ENCODE measurements at regions not wholly inside any gene's neighbourhood (a gene's known extent, or its start where the extent isn't known, plus 50 kb on each side); places are given as distances from the start of the nearest gene placed in this dataset.

DNA sequence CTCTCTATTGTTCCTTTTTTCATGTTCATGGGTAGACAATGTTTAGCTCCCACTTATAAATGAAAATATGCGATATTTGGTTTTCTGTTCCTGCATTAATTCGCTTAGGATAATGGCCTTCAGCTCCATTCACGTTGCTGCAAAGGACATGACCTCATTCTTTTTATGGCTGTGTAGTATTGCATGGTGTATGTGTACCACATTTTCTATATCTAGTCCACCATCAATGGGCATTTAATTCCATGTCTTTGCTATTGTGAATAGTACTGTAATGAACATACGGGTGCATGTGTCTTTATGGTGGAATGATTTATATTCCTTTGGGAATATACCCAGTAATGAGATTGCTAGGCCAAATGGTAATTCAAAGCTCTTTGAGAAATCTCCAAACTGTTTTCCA lies 392.0 kb downstream of the EFNA5 start:
- intact Hi-C loops (cut with micrococcal nuclease) = no loop called here
- Histone ChIP-seq H3K27ac (replicated peaks) (no peak overlapping the region), H3K4me3 (no peak overlapping the region), H3K4me1 (no peaks in the 10 kb centered on the region), H3K9me3 (replicated peaks) (no peaks in the 10 kb centered on the region), H3K27me3 (ENCODE audit: low read depth) (no peaks in the 10 kb centered on the region), H3K36me3 (no peaks in the 10 kb centered on the region)
- no peak for DNase-seq
- TF ChIP-seq, protein P1, sequence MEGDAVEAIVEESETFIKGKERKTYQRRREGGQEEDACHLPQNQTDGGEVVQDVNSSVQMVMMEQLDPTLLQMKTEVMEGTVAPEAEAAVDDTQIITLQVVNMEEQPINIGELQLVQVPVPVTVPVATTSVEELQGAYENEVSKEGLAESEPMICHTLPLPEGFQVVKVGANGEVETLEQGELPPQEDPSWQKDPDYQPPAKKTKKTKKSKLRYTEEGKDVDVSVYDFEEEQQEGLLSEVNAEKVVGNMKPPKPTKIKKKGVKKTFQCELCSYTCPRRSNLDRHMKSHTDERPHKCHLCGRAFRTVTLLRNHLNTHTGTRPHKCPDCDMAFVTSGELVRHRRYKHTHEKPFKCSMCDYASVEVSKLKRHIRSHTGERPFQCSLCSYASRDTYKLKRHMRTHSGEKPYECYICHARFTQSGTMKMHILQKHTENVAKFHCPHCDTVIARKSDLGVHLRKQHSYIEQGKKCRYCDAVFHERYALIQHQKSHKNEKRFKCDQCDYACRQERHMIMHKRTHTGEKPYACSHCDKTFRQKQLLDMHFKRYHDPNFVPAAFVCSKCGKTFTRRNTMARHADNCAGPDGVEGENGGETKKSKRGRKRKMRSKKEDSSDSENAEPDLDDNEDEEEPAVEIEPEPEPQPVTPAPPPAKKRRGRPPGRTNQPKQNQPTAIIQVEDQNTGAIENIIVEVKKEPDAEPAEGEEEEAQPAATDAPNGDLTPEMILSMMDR (IDR thresholded peaks at IDR 0.05; ENCODE audit: borderline replicate concordance) = no peak

DNA sequence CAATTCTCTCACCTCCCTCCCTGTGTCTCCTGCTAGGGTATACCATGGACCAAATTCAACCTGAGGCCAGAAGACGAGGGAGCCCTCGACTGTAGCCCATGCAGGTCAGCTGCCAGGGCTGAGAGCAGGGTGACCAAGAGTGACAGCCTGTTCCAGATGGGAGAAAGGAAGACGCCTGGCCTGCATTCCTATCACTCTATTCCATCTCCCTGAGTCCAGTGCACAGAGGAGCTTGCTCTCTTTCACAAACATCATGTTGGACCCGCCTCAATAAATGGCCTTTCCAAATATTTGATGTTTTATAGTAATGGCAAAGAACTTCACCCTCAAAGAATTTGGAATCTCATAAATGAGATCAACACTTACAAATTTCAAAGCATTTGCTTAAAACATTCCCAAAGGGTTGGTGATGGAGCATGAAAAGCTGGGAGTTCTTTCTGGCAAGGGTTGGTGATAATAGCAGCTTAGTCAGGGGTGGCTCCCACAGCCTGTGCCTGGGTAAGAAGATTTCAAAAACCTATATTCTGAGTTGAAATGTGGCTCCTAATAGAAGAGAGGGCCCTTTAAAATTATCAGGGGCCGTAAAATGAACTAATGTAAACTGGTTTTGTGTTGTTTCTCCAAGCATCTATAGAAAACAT lies 393.1 kb downstream of the EFNA5 start:
- Histone ChIP-seq H3K4me3 (no peak overlapping the region), H3K4me1 (no peaks in the 10 kb centered on the region), H3K27me3 (ENCODE audit: low read depth) (no peaks in the 10 kb centered on the region), H3K27ac (replicated peaks) (no peak overlapping the region), H3K36me3 (no peaks in the 10 kb centered on the region), H3K9me3 (replicated peaks) (no peaks in the 10 kb centered on the region)
- DNase-seq = no peak
- intact Hi-C loops (cut with micrococcal nuclease) = no loop called here
- TF ChIP-seq, protein P1 (IDR thresholded peaks at IDR 0.05; ENCODE audit: borderline replicate concordance) = no peak

DNA sequence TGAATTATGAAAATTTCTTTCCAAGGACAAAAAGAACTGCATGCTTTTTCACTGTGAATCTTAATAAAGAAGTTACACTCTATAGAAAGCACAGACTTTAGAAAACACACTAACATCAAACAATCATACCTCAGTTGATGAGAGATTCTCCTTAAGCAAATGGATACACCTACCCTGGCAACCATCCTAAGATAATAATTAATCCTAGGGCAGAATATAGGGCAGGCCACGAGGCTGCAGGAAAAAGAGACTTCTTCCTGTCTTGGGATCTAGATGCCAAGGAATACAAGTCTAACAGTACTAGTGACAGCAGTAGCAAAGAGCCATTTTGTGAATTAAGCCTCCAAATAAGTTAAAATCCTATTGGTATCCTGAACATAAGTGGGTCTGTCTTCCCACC lies 395.4 kb downstream of the EFNA5 start:
- H3K4me3 ChIP-seq = no peak overlapping the region
- no peaks in the 10 kb centered on the region for H3K4me1 ChIP-seq
- no peaks in the 10 kb centered on the region for H3K27me3 ChIP-seq (ENCODE audit: low read depth)
- no peaks in the 10 kb centered on the region for H3K9me3 ChIP-seq (replicated peaks)
- intact Hi-C loops (cut with micrococcal nuclease) = no loop called here
- no peak overlapping the region for H3K27ac ChIP-seq (replicated peaks)
- no peaks in the 10 kb centered on the region for H3K36me3 ChIP-seq
- no peak for DNase-seq
- TF ChIP-seq, protein P1 (IDR thresholded peaks at IDR 0.05; ENCODE audit: borderline replicate concordance) = no peak

DNA sequence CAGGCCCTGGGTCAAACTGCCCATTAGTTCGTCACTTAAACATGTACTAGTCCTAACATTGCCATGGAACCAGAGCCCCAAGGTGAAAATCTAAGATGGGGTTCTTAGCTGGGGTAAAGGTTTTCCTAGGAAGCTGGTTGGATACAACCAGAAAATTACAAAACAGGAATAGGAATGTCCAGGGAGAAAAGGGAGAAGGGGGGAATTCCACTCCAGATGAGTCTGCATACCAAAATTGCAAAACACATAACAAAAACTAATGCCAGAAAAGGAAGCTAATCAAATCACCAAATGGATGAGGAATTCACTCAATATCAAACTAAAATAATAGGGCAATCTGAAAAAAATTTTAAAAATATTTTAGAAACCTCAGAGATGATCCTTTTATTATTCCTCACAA lies 396.2 kb downstream of the EFNA5 start:
- Histone ChIP-seq H3K4me1 (no peaks in the 10 kb centered on the region), H3K27ac (replicated peaks) (no peak overlapping the region), H3K27me3 (ENCODE audit: low read depth) (no peaks in the 10 kb centered on the region), H3K9me3 (replicated peaks) (no peaks in the 10 kb centered on the region), H3K4me3 (no peak overlapping the region), H3K36me3 (no peaks in the 10 kb centered on the region)
- DNase-seq = no peak
- TF ChIP-seq, protein P1 (IDR thresholded peaks at IDR 0.05; ENCODE audit: borderline replicate concordance) = no peak
- intact Hi-C loops (cut with micrococcal nuclease) = no loop called here

DNA sequence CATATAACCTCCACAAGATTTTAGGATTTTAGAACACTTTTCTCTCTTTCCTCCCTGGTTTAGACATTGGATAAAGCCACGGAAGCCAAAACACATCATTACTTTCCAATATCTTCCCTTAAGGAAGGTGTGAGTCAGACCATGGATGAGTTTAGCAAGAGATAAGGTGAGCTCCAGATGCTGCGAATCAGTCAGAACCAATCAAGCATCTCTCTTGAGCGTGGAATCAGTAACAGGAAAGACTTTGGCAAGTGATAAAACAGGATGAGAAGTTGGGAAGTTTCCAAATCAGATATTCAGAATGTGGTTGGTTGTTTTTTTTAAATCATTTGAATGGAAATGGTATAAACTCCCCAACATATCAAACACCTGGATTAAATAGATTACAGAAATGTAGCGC lies 397.8 kb downstream of the EFNA5 start:
- Histone ChIP-seq H3K9me3 (replicated peaks) (no peaks in the 10 kb centered on the region), H3K4me1 (no peaks in the 10 kb centered on the region), H3K36me3 (no peaks in the 10 kb centered on the region), H3K4me3 (no peak overlapping the region), H3K27ac (replicated peaks) (no peak overlapping the region), H3K27me3 (ENCODE audit: low read depth) (no peaks in the 10 kb centered on the region)
- TF ChIP-seq, protein P1 (IDR thresholded peaks at IDR 0.05; ENCODE audit: borderline replicate concordance) = no peak
- DNase-seq = no peak
- intact Hi-C loops (cut with micrococcal nuclease) = no loop called here

Measured in left ventricle myocardium inferior (tissue), 1 donor.